Astrocyte of the spinal cord (primary cell): ENCODE measurements at regions not wholly inside any gene's neighbourhood (a gene's known extent, or its start where the extent isn't known, plus 50 kb on each side); places are given as distances from the start of the nearest gene placed in this dataset.

Experiments
- DNase-seq: peaks from one replicate; pipeline ENCODE4 v3.0.0; 2011; ENCODE audit warnings: low read depth, low spot score
- H3K4me3 ChIP-seq: 2 replicates; pipeline ENCODE4 v1.5.1; 2011; ENCODE audit warnings: low read depth, mild to moderate bottlenecking, low read length, moderate library complexity
- CTCF ChIP-seq: IDR thresholded peaks from 2 replicates; pipeline ENCODE4 v1.5.1; 2012; ENCODE audit warnings: low read depth, mild to moderate bottlenecking, low read length, inconsistent platforms
- in situ Hi-C: cut with HindIII; loops from 2 replicates; pipeline ENCODE4 v1.10.0; 2017; ENCODE audit warnings: low sequenced_read_pairs

GRCh38 chr9:87179553-87180340 is 232.4 kb upstream of the GAS1 start:
- TF ChIP-seq CTCF: no peak
- DNase-seq: peak; percentile 35
- in situ Hi-C loops: no loop called here
- H3K4me3 ChIP-seq: no peak overlapping the region

GRCh38 chr9:87180361-87180760 is 233.1 kb upstream of the GAS1 start:
- DNase-seq: no peak
- in situ Hi-C loops: no loop called here
- TF ChIP-seq CTCF: no peak
- no peak overlapping the region for H3K4me3 ChIP-seq

DNA sequence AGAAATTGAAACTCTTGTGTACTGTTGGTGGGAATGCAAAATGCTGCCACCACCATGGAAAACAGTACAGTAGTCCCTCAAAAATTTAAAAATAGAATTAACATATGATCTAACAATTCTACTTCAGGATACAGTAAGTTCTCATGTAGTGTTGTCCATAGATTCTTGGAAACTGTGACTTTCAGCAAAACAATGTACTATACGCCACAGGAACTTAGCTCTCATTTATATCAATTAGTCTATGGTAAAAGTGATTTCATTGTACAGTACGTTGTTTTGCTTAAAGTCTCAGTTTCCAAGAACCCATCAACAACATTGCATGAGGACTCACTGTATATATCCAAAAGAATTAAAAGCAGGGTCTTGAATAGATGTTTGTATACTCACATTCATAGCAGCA is 233.5 kb upstream of the GAS1 start:
- peak; percentile 70 for DNase-seq
- TF ChIP-seq CTCF: no peak
- no peak overlapping the region for H3K4me3 ChIP-seq
- in situ Hi-C loops: no loop called here

DNA sequence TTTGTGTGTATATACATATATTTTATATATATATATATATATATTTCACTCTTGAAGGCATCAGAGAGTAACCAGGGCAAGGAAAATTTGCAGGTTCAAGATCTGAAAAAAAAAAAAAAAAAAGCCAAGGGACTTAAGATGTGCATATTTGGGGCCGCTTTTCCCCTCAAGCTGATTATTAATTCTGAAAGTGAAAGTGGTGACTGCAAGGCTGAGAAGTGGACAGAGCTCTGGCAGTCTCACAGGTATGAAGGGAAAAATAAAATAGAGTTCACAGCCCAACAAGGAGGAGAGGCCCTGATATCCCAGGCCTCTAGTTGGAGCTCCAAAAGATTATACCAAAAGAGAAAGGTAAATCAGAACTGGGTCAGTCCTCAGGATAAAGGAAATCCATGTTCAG is 234.4 kb upstream of the GAS1 start:
- no peak for TF ChIP-seq CTCF
- DNase-seq: no peak
- no peak overlapping the region for H3K4me3 ChIP-seq
- in situ Hi-C loops: no loop called here

DNA sequence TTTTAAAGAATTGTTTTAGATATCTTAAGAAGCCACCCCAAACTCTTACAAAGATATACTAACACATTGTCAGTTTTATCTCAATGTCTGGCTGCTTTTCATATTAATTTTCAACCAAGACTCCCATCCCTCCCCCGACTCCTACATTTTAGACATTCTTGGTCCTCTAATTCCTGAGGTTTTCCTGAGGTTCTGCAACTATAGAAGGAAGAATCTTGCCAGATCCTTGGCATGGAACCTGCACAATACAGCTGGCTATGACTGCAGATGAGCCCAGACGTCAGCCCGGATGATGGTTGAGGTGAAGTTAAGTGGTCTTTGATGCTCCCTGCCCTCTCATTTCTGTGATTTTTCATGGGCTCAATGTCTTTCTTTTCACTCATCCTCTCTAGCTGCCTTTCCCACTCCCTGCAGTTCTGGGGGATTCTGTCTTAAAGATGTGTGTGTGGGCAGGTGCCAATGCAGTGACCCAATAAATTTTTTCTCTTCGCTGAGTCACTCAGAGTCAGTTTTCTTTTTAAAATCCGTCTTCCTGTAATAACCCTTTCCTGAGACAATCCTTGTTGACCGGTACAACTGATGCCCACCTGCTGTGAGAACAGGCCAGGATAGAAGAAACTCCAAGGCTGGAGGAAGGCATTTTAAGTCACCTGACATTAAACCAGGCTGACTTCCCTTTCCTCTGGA is 237.8 kb upstream of the GAS1 start:
- peak; percentile 80 for DNase-seq
- in situ Hi-C loops: no loop called here
- no peak for TF ChIP-seq CTCF
- H3K4me3 ChIP-seq: no peak overlapping the region

DNA sequence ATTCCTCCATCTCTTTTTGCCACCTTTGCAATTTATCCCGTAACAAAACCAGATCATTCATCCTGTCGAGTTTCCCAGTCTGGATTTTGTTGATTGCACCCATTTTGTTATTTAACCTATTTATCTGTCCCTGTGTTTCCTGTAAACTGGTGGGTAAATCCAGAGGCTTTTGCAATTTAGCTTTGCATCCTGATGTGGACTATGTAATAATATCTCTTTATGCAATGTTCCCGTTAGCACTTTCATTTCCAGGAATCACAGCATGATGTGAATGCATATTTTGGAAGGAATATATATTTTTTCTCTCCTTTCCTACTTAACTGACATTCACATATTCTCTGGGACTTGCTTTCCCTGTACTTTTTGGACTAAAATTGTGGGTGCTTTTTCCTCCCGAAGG is 240.3 kb upstream of the GAS1 start:
- H3K4me3 ChIP-seq: no peak overlapping the region
- in situ Hi-C loops: no loop called here
- TF ChIP-seq CTCF: no peak
- DNase-seq: no peak
